Esophagus muscularis mucosa (tissue), 3 donors: ENCODE measurements at regions not wholly inside any gene's neighbourhood (a gene's known extent, or its start where the extent isn't known, plus 50 kb on each side); places are given as distances from the start of the nearest gene placed in this dataset.

Source experiments
- CTCF ChIP-seq, 3 experiments: fragments of 200-600 bp in 2 of 3; fragments of 450-650 bp in 1 of 3; sonication (generic) in 2 of 3; IDR thresholded peaks; one replicate each; pipeline ENCODE4 v1.5.1; 2017 to 2019; ENCODE audit warnings: antibody characterized with exemption in 3 of 3, mild to moderate bottlenecking in 2 of 3, moderate library complexity in 1 of 3
- POLR2A ChIP-seq: fragments of 450-650 bp; IDR thresholded peaks from one replicate; pipeline ENCODE4 v1.6.1; 2017; ENCODE audit warnings: antibody characterized with exemption, moderate library complexity, mild to moderate bottlenecking, low read depth
- POLR2AphosphoS5 ChIP-seq, 2 donors: sonication (generic); formaldehyde crosslinking; IDR thresholded peaks; one replicate each; pipeline ENCODE4 v1.6.1; 2017; ENCODE audit warnings: antibody characterized with exemption in 2 of 2

GRCh38 chr5:174381241-174381640 is 335.7 kb downstream of the NSG2 start:
- TF ChIP-seq POLR2A: no peak
- TF ChIP-seq CTCF (IDR thresholded peaks at IDR 0.05): no peak
- no peak for TF ChIP-seq POLR2AphosphoS5 (IDR thresholded peaks at IDR 0.05)
